ENCODE measurements at regions not wholly inside any gene's neighbourhood (a gene's known extent, or its start where the extent isn't known, plus 50 kb on each side); places are given as distances from the start of the nearest gene placed in this dataset.
A peak's percentile ranks its signal among the peaks of the same experiment; 100 is the strongest.
"Not testable (repeated sequence)": the region's sequence is repeated elsewhere in the genome, so short reads cannot be mapped to it uniquely, and the experiment has no call there.

- Histone ChIP-seq H3K27ac (replicated peaks) (no peak overlapping the region), H3K4me3 (no peak overlapping the region), H3K4me1 (no peaks in the 10 kb centered on the region), H3K27me3 (ENCODE audit: low read depth) (peaks cover 37% of the 10 kb centered on the region), H3K36me3 (no peaks in the 10 kb centered on the region), H3K9me3 (replicated peaks) (no peaks in the 10 kb centered on the region)
- intact Hi-C loops (cut with micrococcal nuclease), result no loop called here
- DNase-seq, result no peak
- no peak for TF ChIP-seq CTCF (IDR thresholded peaks at IDR 0.05; ENCODE audit: borderline replicate concordance)
Observed at GRCh38 chr14:106690333-106690891, 1164.0 kb downstream of the TMEM121 start.

DNA sequence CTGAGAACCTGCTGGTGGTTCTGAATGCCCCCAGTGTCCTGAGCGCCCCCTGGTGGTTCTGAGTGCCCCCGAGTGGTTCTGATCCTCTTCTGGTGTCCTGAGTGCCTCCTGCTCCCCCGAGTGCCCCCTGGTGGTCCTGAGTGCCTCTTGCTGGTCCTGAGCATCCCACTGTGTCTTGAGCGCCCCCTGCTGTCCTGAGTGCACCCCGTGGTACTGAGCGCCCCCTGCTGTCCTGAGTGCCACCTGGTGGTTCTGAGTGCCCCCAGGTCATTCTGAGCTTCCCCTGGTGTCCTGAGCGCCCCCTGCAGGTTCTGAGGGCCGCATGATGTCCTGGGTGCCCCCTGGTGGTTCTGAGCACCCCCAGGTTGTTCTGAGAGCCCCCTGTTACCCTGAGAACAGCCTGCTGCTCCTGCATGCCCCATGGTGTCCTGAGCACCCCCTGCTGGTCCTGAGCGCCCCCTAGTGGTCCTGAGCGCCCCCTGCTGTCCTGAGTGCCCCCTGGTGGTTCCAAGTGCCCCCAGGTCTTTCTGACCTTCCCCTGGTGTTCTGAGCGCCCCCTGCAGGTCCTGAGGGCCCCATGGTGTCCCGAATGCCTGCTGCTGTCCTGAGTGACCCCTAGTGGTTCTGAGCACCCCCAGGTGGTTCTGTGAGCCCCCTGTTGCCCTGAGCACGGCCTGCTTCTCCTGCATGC is 1165.4 kb downstream of the TMEM121 start:
- peak; percentile 14 for DNase-seq

DNA sequence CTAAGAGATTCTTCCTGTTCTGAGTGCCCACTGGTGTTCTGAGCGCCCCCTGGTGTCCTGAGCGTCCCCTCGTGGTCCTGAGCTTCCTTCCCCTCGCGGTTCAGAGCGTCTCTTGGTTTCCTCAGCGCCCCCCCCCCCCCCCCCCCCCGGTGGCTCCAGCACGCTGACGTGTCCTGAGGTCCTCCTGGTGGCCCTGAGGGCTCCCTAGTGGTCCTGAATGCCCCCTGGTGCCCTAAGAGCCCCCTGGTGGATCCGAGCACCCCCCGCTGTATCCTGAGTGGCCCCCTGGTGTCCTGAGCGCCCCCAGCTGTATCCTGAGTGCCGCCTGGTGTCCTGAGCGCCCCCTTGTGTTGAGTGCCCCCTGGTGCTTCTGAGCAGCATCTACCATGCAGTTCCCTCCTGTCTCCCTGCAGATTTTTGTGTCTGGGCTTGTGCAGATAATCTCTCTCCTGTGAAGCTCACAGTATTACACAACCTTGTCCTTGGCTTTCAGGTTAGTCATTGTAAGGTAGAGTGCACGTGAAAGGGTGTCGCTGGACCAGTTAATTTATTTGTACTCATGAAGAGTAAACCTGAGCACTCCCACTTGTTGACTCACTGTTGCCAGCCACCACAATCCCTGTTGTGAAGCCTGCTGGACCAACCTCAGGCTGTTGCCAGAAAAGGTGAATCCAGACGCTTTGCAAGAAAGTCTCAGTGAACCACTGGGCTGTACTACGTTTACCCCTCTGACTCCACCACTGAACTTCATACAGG is 1168.4 kb downstream of the TMEM121 start:
- H3K27me3 ChIP-seq (ENCODE audit: low read depth), result peaks cover 14% of the 10 kb centered on the region
- no peak overlapping the region for H3K27ac ChIP-seq (replicated peaks)
- TF ChIP-seq CTCF (IDR thresholded peaks at IDR 0.05; ENCODE audit: borderline replicate concordance), result no peak
- peak; percentile 16 for DNase-seq
- no peaks in the 10 kb centered on the region for H3K36me3 ChIP-seq
- H3K4me3 ChIP-seq, result no peak overlapping the region
- intact Hi-C loops (cut with micrococcal nuclease), result no loop called here
- H3K4me1 ChIP-seq, result no peaks in the 10 kb centered on the region
- no peaks in the 10 kb centered on the region for H3K9me3 ChIP-seq (replicated peaks)

More for the DNA sequence above, 1165.4 kb downstream of the TMEM121 start:
- Histone ChIP-seq H3K4me1 (no peaks in the 10 kb centered on the region), H3K9me3 (replicated peaks) (no peaks in the 10 kb centered on the region), H3K27ac (replicated peaks) (no peak overlapping the region), H3K4me3 (no peak overlapping the region), H3K27me3 (ENCODE audit: low read depth) (peaks cover 24% of the 10 kb centered on the region), H3K36me3 (no peaks in the 10 kb centered on the region)
- intact Hi-C loops (cut with micrococcal nuclease), result no loop called here
- TF ChIP-seq CTCF (IDR thresholded peaks at IDR 0.05; ENCODE audit: borderline replicate concordance), result no peak

- intact Hi-C loops (cut with micrococcal nuclease); H3K27ac ChIP-seq (replicated peaks); DNase-seq; H3K4me1 ChIP-seq; H3K27me3 ChIP-seq (ENCODE audit: low read depth); H3K4me3 ChIP-seq; H3K9me3 ChIP-seq (replicated peaks); H3K36me3 ChIP-seq: not testable (repeated sequence)
Observed at GRCh38 chr14:106698620-106699267, 1172.4 kb downstream of the TMEM121 start.

GRCh38 chr14:106703651-106704050 is 1177.3 kb downstream of the TMEM121 start:
- H3K4me3 ChIP-seq; H3K36me3 ChIP-seq; H3K9me3 ChIP-seq (replicated peaks); intact Hi-C loops (cut with micrococcal nuclease); DNase-seq; H3K27me3 ChIP-seq (ENCODE audit: low read depth); H3K27ac ChIP-seq (replicated peaks); H3K4me1 ChIP-seq: not testable (repeated sequence)

- H3K36me3 ChIP-seq; H3K4me3 ChIP-seq; DNase-seq; H3K9me3 ChIP-seq (replicated peaks); H3K27me3 ChIP-seq (ENCODE audit: low read depth); H3K27ac ChIP-seq (replicated peaks); intact Hi-C loops (cut with micrococcal nuclease); H3K4me1 ChIP-seq: not testable (repeated sequence)
Observed at GRCh38 chr14:106706488-106706887, 1180.1 kb downstream of the TMEM121 start.

- H3K4me3 ChIP-seq; intact Hi-C loops (cut with micrococcal nuclease); H3K36me3 ChIP-seq; H3K27ac ChIP-seq (replicated peaks); H3K4me1 ChIP-seq; H3K9me3 ChIP-seq (replicated peaks); DNase-seq: not testable (repeated sequence)
- H3K27me3 ChIP-seq (ENCODE audit: low read depth), result peaks cover 20% of the 10 kb centered on the region
Observed at GRCh38 chr14:106710187-106710586, 1183.8 kb downstream of the TMEM121 start.

DNA sequence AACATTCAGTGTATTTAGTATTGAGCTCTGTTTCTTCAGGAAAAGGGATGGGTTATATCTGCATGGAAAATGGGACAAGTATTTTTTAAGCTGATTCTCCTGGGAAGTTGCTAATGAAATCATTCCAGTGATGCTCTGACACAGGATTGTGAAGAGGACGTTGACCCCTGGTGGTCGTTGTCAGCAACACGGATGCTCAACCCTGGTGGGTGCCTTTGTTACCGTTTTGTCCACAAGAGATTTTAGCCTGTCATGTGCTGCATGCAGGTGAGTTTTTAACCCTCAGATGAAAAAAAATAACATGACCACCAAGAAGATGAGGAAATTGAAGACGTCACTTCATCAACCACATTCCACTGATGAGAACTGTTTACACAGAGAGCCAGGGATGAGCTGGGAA is 1186.1 kb downstream of the TMEM121 start:
- H3K36me3 ChIP-seq; H3K4me3 ChIP-seq; intact Hi-C loops (cut with micrococcal nuclease); DNase-seq; H3K9me3 ChIP-seq (replicated peaks); H3K27ac ChIP-seq (replicated peaks); H3K4me1 ChIP-seq: not testable (repeated sequence)
- peaks cover 13% of the 10 kb centered on the region for H3K27me3 ChIP-seq (ENCODE audit: low read depth)

GRCh38 chr14:106714446-106715428 is 1188.4 kb downstream of the TMEM121 start:
- H3K27me3 ChIP-seq (ENCODE audit: low read depth), result peaks cover 12% of the 10 kb centered on the region

More at GRCh38 chr14:106714446-106715428, 1188.4 kb downstream of the TMEM121 start:
- H3K4me3 ChIP-seq; H3K9me3 ChIP-seq (replicated peaks); intact Hi-C loops (cut with micrococcal nuclease); H3K4me1 ChIP-seq; DNase-seq; H3K27ac ChIP-seq (replicated peaks); H3K36me3 ChIP-seq: not testable (repeated sequence)
